Upper lobe of left lung (tissue), 6 donors: ENCODE measurements at regions not wholly inside any gene's neighbourhood (a gene's known extent, or its start where the extent isn't known, plus 50 kb on each side); places are given as distances from the start of the nearest gene placed in this dataset.

Source experiments
- ATAC-seq, 2 donors: fragments of 200-7000 bp; cut with Tn5 transposase; one replicate each; pipeline ENCODE4 v1.9.1; 2022; ENCODE audit warnings: mild to moderate bottlenecking in 2 of 2, moderate library complexity in 2 of 2; ENCODE audit not compliant: low FRiP score in 2 of 2
- DNase-seq, 2 donors: peaks; one replicate each; pipeline ENCODE4 v3.0.0-alpha.2; 2019 to 2020
- H3K27ac ChIP-seq, 4 donors: fragments of 200-600 bp; sonication (generic); one replicate each; pipeline ENCODE4 v1.5.1; 2016 to 2019
- H3K27me3 ChIP-seq, 4 donors: fragments of 200-600 bp; sonication (generic); one replicate each; pipeline ENCODE4 v1.5.1; 2017 to 2019
- H3K36me3 ChIP-seq, 4 donors: fragments of 200-600 bp; sonication (generic); one replicate each; pipeline ENCODE4 v1.5.1; 2016 to 2019
- H3K4me1 ChIP-seq, 4 donors: fragments of 200-600 bp; sonication (generic); one replicate each; pipeline ENCODE4 v1.5.1; 2018 to 2019
- H3K4me3 ChIP-seq, 4 donors: fragments of 200-600 bp; sonication (generic); one replicate each; pipeline ENCODE4 v1.5.1; 2017 to 2019; ENCODE audit warnings: mild to moderate bottlenecking in 2 of 4, moderate library complexity in 1 of 4
- H3K9me3 ChIP-seq, 4 donors: fragments of 200-600 bp; sonication (generic); one replicate each; pipeline ENCODE4 v1.5.1; 2018 to 2019
- EP300 ChIP-seq, 4 donors: sonication (generic); formaldehyde crosslinking; IDR thresholded peaks; one replicate each; pipeline ENCODE4 v1.5.1; 2017; ENCODE audit warnings: antibody characterized with exemption in 4 of 4, control low read depth in 2 of 4
- POLR2A ChIP-seq, 4 donors: fragments of 450-650 bp; IDR thresholded peaks; one replicate each; pipeline ENCODE4 v1.5.1; 2016 to 2017; ENCODE audit warnings: antibody characterized with exemption in 4 of 4, mild to moderate bottlenecking in 2 of 4
- POLR2AphosphoS5 ChIP-seq, 2 donors: sonication (generic); formaldehyde crosslinking; IDR thresholded peaks; one replicate each; pipeline ENCODE4 v1.5.1; 2017; ENCODE audit warnings: antibody characterized with exemption in 2 of 2
- WGBS, 2 donors: methylation state at CpG; one replicate each; pipeline ENCODE4 v1.1.5; 2017 to 2018; 5-methylcytosine and 5-hydroxymethylcytosine counted together
- TF ChIP-seq, protein P1 (sequence below), 6 experiments: fragments of 450-650 bp in 4 of 6; fragments of 200-600 bp in 2 of 6; sonication (generic) in 2 of 6; IDR thresholded peaks; one replicate each; pipeline ENCODE4 v1.5.1; 2016 to 2019; ENCODE audit warnings: antibody characterized with exemption in 6 of 6
- donor health status: DM: no; HTN: no; CAD: no; lungs with moderate emphysema.
- donor health status: DM: no; HTN: yes; CAD: no; lungs with severe emphysema.

DNA sequence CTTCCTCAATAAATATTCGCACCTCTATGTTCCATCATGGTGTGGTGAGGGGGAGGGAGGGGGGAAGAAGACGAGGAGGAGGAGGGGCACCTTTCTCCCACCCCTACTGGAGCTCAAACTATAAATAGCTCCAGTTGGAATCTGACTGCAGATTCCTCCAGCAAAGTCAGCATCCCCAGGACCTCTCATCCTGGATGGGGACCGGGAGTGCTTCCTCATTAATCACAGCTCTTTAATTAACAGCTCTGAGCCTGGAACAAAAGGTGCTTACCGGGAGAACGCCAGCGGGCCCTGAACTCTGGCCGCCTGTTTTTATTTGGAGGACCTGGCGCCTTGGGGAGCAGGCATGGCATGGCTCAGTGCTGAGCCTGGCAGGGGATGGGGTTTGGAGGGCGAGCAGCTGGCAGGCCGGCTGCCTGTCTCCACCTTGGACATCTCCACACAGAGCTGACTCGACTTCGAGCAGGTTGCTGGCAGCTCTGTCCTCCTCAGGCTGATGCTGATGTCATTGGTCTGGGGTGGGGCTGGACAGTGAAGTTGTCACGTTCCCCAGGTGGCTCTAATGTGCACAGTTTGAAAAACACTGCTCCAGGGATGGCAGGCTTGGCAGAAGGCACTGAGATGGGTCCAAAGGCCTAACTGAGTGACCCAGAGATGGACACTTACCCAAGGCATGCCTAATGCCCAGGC, 180.4 kb downstream of the DHX35 start:
- H3K27ac ChIP-seq, result no peak overlapping the region
- TF ChIP-seq POLR2A (IDR thresholded peaks at IDR 0.05) (no peak), POLR2AphosphoS5 (IDR thresholded peaks at IDR 0.05) (no peak), EP300 (IDR thresholded peaks at IDR 0.05) (no peak)
- TF ChIP-seq, protein P1, sequence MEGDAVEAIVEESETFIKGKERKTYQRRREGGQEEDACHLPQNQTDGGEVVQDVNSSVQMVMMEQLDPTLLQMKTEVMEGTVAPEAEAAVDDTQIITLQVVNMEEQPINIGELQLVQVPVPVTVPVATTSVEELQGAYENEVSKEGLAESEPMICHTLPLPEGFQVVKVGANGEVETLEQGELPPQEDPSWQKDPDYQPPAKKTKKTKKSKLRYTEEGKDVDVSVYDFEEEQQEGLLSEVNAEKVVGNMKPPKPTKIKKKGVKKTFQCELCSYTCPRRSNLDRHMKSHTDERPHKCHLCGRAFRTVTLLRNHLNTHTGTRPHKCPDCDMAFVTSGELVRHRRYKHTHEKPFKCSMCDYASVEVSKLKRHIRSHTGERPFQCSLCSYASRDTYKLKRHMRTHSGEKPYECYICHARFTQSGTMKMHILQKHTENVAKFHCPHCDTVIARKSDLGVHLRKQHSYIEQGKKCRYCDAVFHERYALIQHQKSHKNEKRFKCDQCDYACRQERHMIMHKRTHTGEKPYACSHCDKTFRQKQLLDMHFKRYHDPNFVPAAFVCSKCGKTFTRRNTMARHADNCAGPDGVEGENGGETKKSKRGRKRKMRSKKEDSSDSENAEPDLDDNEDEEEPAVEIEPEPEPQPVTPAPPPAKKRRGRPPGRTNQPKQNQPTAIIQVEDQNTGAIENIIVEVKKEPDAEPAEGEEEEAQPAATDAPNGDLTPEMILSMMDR (IDR thresholded peaks at IDR 0.05), result no peak
- no peaks in the 10 kb centered on the region for H3K36me3 ChIP-seq
- 30 to 58% methylated on average over 6 to 13 of the region's 13 CpGs for WGBS, 2 donors
- no peaks in the 10 kb centered on the region for H3K4me1 ChIP-seq
- peak in 1 of 2 donors; percentile 31 for DNase-seq
- H3K9me3 ChIP-seq, result no peaks in the 10 kb centered on the region
- H3K4me3 ChIP-seq, result no peak overlapping the region
- no peak for ATAC-seq
- H3K27me3 ChIP-seq, result no peaks in the 10 kb centered on the region

DNA sequence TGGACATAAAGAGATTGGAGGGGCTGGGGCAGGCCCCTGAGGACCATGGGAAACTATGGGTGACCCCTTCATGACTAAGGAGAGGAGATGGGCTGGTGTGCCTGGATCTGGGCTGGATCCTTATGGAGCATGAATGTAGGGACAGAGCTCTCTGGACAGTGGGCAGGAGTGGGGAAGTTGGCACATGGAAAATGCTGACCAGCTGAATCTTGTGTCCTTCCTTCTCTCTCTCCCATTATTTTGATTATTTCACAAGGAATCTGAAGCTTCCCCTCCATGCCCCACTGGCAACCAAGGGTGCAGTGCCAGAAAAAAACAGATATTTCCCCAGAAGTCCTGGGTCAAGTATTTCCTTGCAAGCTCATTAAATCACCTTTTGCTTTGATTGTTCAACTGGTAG, 175.2 kb downstream of the DHX35 start:
- Histone ChIP-seq H3K36me3 (no peaks in the 10 kb centered on the region), H3K27me3 (no peaks in the 10 kb centered on the region), H3K4me1 (no peaks in the 10 kb centered on the region), H3K4me3 (no peak overlapping the region), H3K27ac (no peak overlapping the region), H3K9me3 (no peaks in the 10 kb centered on the region)
- DNase-seq (no peak), ATAC-seq (no peak)
- TF ChIP-seq EP300 (IDR thresholded peaks at IDR 0.05) (no peak), POLR2AphosphoS5 (IDR thresholded peaks at IDR 0.05) (no peak), POLR2A (IDR thresholded peaks at IDR 0.05) (no peak)
- TF ChIP-seq, protein P1 (IDR thresholded peaks at IDR 0.05), result no peak

DNA sequence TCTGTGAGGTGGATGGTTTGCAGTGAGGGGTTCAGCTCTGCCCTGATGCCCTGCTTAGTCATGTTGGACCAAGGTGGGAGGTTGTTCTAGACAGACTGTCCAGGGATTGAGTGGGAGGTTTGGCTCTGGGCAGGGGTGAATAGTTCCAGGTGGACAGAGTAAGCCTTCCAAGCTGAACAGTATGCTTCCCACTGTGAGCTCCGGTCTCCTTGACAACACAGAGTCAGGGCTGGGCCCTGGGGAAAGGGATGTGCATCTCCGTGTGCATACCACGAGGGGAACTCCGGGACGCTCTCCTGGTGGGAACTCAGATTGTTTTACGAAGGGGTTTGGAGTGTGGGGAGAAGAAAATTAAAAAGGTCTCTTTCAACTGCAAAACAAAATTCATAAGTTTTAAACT, 174.7 kb downstream of the DHX35 start:
- 50 to 73% methylated on average over 6 of the region's 6 CpGs for WGBS, 2 donors
- Histone ChIP-seq H3K4me1 (no peaks in the 10 kb centered on the region), H3K36me3 (no peaks in the 10 kb centered on the region), H3K9me3 (no peaks in the 10 kb centered on the region), H3K27me3 (no peaks in the 10 kb centered on the region), H3K27ac (no peak overlapping the region), H3K4me3 (no peak overlapping the region)
- ATAC-seq (no peak), DNase-seq (no peak)
- TF ChIP-seq, protein P1 (IDR thresholded peaks at IDR 0.05), result no peak
- TF ChIP-seq POLR2A (IDR thresholded peaks at IDR 0.05) (no peak), EP300 (IDR thresholded peaks at IDR 0.05) (no peak), POLR2AphosphoS5 (IDR thresholded peaks at IDR 0.05) (no peak)

DNA sequence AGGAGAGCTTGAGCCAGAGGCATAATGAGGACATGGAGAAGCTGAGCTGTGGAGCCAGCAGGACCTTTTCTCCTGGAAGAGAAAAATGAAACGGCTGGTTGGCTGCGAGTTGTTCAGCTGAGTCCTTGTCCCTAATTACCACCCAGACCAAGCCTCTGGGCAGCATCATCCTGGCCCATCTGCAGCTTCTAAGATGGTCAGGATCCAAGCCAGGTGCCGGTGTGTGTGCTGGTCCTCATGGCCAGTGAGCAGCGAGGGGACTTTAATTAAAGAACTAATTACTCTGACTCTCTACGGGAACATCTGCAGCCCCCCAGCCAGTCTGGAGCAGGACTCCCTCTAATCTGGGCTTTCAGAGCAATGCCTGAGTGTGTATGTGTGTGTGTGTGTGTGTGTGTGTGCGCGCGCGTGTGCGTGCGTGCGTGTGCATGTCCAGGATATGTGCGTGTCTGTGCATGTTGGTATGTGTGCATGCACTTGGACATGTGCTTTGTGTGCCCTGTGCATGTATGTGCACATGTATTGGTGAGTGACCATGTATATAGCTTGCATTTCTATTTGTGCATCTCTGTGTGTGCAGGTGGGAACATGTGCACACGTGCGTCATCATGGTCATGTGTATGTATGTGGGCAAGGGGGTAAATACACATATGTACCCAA, 173.9 kb downstream of the DHX35 start:
- H3K27ac ChIP-seq, result no peak overlapping the region
- H3K36me3 ChIP-seq, result no peaks in the 10 kb centered on the region
- H3K27me3 ChIP-seq, result no peaks in the 10 kb centered on the region
- ATAC-seq (no peak), DNase-seq (peak in 1 of 2 donors; percentile 47)
- H3K9me3 ChIP-seq, result no peaks in the 10 kb centered on the region
- no peak overlapping the region for H3K4me3 ChIP-seq
- 90 to 91% methylated on average over 7 to 15 of the region's 15 CpGs for WGBS, 2 donors
- TF ChIP-seq EP300 (IDR thresholded peaks at IDR 0.05), result no peak
- TF ChIP-seq POLR2AphosphoS5 (IDR thresholded peaks at IDR 0.05), result no peak
- TF ChIP-seq, protein P1 (IDR thresholded peaks at IDR 0.05), result no peak
- no peak for TF ChIP-seq POLR2A (IDR thresholded peaks at IDR 0.05)
- H3K4me1 ChIP-seq, result no peaks in the 10 kb centered on the region

DNA sequence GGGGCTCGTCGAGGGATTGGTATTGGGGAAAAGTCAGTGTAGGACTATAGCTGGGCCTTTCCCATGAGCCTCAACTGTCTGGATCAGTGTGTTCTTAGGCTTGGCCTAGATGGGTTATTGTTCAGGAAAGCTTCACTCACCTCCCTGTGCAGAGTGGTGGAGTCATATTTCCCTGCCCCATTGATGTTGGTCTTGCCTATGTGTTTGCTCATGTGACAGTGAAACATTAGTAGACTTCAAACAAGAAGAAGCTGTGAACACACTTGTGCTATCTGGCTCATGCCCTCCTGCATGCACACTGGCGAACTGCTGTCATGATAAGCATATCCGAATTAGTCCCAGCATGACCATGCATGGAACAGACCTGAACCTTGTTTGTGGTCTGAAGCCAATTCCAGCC, 171.1 kb downstream of the DHX35 start:
- H3K36me3 ChIP-seq, result no peaks in the 10 kb centered on the region
- no peak overlapping the region for H3K27ac ChIP-seq
- 94 to 100% methylated on average over 2 to 4 of the region's 4 CpGs for WGBS, 2 donors
- DNase-seq (no peak), ATAC-seq (no peak)
- H3K9me3 ChIP-seq, result no peaks in the 10 kb centered on the region
- no peak for TF ChIP-seq EP300 (IDR thresholded peaks at IDR 0.05)
- TF ChIP-seq POLR2A (IDR thresholded peaks at IDR 0.05), result no peak
- TF ChIP-seq, protein P1 (IDR thresholded peaks at IDR 0.05), result no peak
- TF ChIP-seq POLR2AphosphoS5 (IDR thresholded peaks at IDR 0.05), result no peak
- no peaks in the 10 kb centered on the region for H3K27me3 ChIP-seq
- H3K4me1 ChIP-seq, result no peaks in the 10 kb centered on the region
- no peak overlapping the region for H3K4me3 ChIP-seq
